ENCODE measurements at regions not wholly inside any gene's neighbourhood (a gene's known extent, or its start where the extent isn't known, plus 50 kb on each side); places are given as distances from the start of the nearest gene placed in this dataset.

GRCh38 chr10:78450807-78451485 lies 417.3 kb downstream of the RPS24 start:
- H3K9me3 ChIP-seq (replicated peaks) = no peaks in the 10 kb centered on the region
- no peak for TF ChIP-seq CTCF (IDR thresholded peaks at IDR 0.05; ENCODE audit: borderline replicate concordance)
- H3K36me3 ChIP-seq = no peaks in the 10 kb centered on the region
- no peak for DNase-seq
- H3K27ac ChIP-seq (replicated peaks) = no peak overlapping the region
- no peak overlapping the region for H3K4me3 ChIP-seq
- intact Hi-C loops (cut with micrococcal nuclease) = no loop called here
- peaks cover 7% of the 10 kb centered on the region for H3K4me1 ChIP-seq
- H3K27me3 ChIP-seq (ENCODE audit: low read depth) = peaks cover 7% of the 10 kb centered on the region

- Histone ChIP-seq H3K36me3 (no peaks in the 10 kb centered on the region), H3K4me1 (peaks cover 7% of the 10 kb centered on the region), H3K27ac (replicated peaks) (no peak overlapping the region), H3K9me3 (replicated peaks) (no peaks in the 10 kb centered on the region), H3K4me3 (no peak overlapping the region), H3K27me3 (ENCODE audit: low read depth) (peaks cover 7% of the 10 kb centered on the region)
- DNase-seq = no peak
- TF ChIP-seq CTCF (IDR thresholded peaks at IDR 0.05; ENCODE audit: borderline replicate concordance) = no peak
- intact Hi-C loops (cut with micrococcal nuclease) = no loop called here
Measured at GRCh38 chr10:78451592-78451991, 417.9 kb downstream of the RPS24 start.

- Histone ChIP-seq H3K9me3 (replicated peaks) (no peaks in the 10 kb centered on the region), H3K4me3 (no peak overlapping the region), H3K4me1 (peaks cover 7% of the 10 kb centered on the region), H3K27me3 (ENCODE audit: low read depth) (peaks cover 7% of the 10 kb centered on the region), H3K27ac (replicated peaks) (no peak overlapping the region), H3K36me3 (no peaks in the 10 kb centered on the region)
- intact Hi-C loops (cut with micrococcal nuclease) = no loop called here
- no peak for TF ChIP-seq CTCF (IDR thresholded peaks at IDR 0.05; ENCODE audit: borderline replicate concordance)
- no peak for DNase-seq
Measured at GRCh38 chr10:78454123-78454645, 420.5 kb downstream of the RPS24 start.

GRCh38 chr10:78455236-78455635 lies 421.6 kb downstream of the RPS24 start:
- no peak overlapping the region for H3K4me3 ChIP-seq
- peaks cover 7% of the 10 kb centered on the region for H3K4me1 ChIP-seq
- no peaks in the 10 kb centered on the region for H3K36me3 ChIP-seq
- no peak for DNase-seq
- TF ChIP-seq CTCF (IDR thresholded peaks at IDR 0.05; ENCODE audit: borderline replicate concordance) = no peak
- peaks cover 7% of the 10 kb centered on the region for H3K27me3 ChIP-seq (ENCODE audit: low read depth)
- H3K27ac ChIP-seq (replicated peaks) = no peak overlapping the region
- intact Hi-C loops (cut with micrococcal nuclease) = no loop called here
- H3K9me3 ChIP-seq (replicated peaks) = no peaks in the 10 kb centered on the region

- H3K27ac ChIP-seq (replicated peaks) = no peak overlapping the region
- intact Hi-C loops (cut with micrococcal nuclease) = no loop called here
- no peaks in the 10 kb centered on the region for H3K9me3 ChIP-seq (replicated peaks)
- no peak overlapping the region for H3K4me3 ChIP-seq
- H3K4me1 ChIP-seq = peaks cover 7% of the 10 kb centered on the region
- no peak for TF ChIP-seq CTCF (IDR thresholded peaks at IDR 0.05; ENCODE audit: borderline replicate concordance)
- H3K27me3 ChIP-seq (ENCODE audit: low read depth) = peaks cover 7% of the 10 kb centered on the region
- no peaks in the 10 kb centered on the region for H3K36me3 ChIP-seq
- no peak for DNase-seq
Measured at GRCh38 chr10:78455811-78456210, 422.1 kb downstream of the RPS24 start.
